OCI-LY3 (cell line): ENCODE measurements at regions not wholly inside any gene's neighbourhood (a gene's known extent, or its start where the extent isn't known, plus 50 kb on each side); places are given as distances from the start of the nearest gene placed in this dataset.

Experiments used
- H2AFZ ChIP-seq: fragments of 200-600, 300-600 bp; shearing (Covaris generic); 2 replicates; pipeline ENCODE4 v1.6.0; 2014; ENCODE audit warnings: antibody characterized with exemption, low read depth, low read length
- H3K27ac ChIP-seq: fragments of 200-600, 300-600 bp; sonication (generic); 2 replicates; pipeline ENCODE4 v1.5.1; 2014; ENCODE audit warnings: mild to moderate bottlenecking, low read length, moderate library complexity, mixed read lengths
- H3K27me3 ChIP-seq: fragments of 200-600, 300-600 bp; sonication (generic); 2 replicates; pipeline ENCODE4 v1.6.1; 2014; ENCODE audit warnings: low read depth, low read length, mixed read lengths
- H3K36me3 ChIP-seq: fragments of 200-600, 300-600 bp; sonication (generic); replicated peaks from 2 replicates; pipeline ENCODE3; 2014; ENCODE audit warnings: low read depth, low read length, mixed read lengths
- H3K4me1 ChIP-seq: fragments of 300-600, 200-600 bp; sonication (generic); 2 replicates; pipeline ENCODE4 v1.6.1; 2014; ENCODE audit warnings: low read length, mixed read lengths
- H3K4me2 ChIP-seq: fragments of 200-600, 300-600 bp; sonication (generic); 2 replicates; pipeline ENCODE4 v1.6.1; 2014; ENCODE audit warnings: low read length, mixed read lengths
- H3K4me3 ChIP-seq: fragments of 300-600, 200-600 bp; sonication (generic); 2 replicates; pipeline ENCODE4 v1.5.1; 2014; ENCODE audit warnings: antibody characterized with exemption, mild to moderate bottlenecking, low read length, moderate library complexity
- H3K79me2 ChIP-seq: fragments of 300-600, 200-600 bp; shearing (Covaris generic); 2 replicates; pipeline ENCODE4 v1.6.1; 2014; ENCODE audit warnings: mild to moderate bottlenecking, low read length, mixed read lengths
- H3K9ac ChIP-seq: fragments of 300-600, 200-600 bp; shearing (Covaris generic); 2 replicates; pipeline ENCODE4 v1.6.0; 2014; ENCODE audit warnings: mild to moderate bottlenecking, low read length, moderate library complexity
- H3K9me3 ChIP-seq: fragments of 200-600, 300-600 bp; shearing (Covaris generic); 2 replicates; pipeline ENCODE4 v1.6.1; 2014; ENCODE audit warnings: low read length, mixed read lengths; ENCODE audit not compliant: insufficient read depth
- H4K20me1 ChIP-seq: fragments of 200-600, 300-600 bp; sonication (generic); 2 replicates; pipeline ENCODE4 v1.6.1; 2016; ENCODE audit warnings: low read length, mixed read lengths; ENCODE audit not compliant: insufficient read depth
- EZH2phosphoT487 ChIP-seq: fragments of 200-600 bp; shearing (Covaris generic); IDR thresholded peaks from 2 replicates; pipeline ENCODE4 v1.6.1; 2018; ENCODE audit warnings: antibody characterized with exemption, mixed run types, low read depth
- TF ChIP-seq, protein P1 (sequence below): fragments of 200-600, 300-600 bp; sonication (generic); IDR thresholded peaks from 2 replicates; pipeline ENCODE4 v1.5.1; 2014; ENCODE audit warnings: antibody characterized with exemption, low read length, low read depth

- Histone ChIP-seq H2AFZ (no peak overlapping the region), H3K4me2 (no peak overlapping the region), H3K79me2 (no peaks in the 10 kb centered on the region), H3K9ac (no peak overlapping the region), H3K27ac (no peak overlapping the region), H3K4me1 (0 out of 2 replicates have a peak, but pooled peaks cover 4% of the 10 kb centered on the region), H3K4me3 (no peak overlapping the region), H3K9me3 (no peaks in the 10 kb centered on the region), H3K27me3 (no peaks in the 10 kb centered on the region), H3K36me3 (no peaks in the 10 kb centered on the region), H4K20me1 (no peaks in the 10 kb centered on the region)
- TF ChIP-seq, protein P1, sequence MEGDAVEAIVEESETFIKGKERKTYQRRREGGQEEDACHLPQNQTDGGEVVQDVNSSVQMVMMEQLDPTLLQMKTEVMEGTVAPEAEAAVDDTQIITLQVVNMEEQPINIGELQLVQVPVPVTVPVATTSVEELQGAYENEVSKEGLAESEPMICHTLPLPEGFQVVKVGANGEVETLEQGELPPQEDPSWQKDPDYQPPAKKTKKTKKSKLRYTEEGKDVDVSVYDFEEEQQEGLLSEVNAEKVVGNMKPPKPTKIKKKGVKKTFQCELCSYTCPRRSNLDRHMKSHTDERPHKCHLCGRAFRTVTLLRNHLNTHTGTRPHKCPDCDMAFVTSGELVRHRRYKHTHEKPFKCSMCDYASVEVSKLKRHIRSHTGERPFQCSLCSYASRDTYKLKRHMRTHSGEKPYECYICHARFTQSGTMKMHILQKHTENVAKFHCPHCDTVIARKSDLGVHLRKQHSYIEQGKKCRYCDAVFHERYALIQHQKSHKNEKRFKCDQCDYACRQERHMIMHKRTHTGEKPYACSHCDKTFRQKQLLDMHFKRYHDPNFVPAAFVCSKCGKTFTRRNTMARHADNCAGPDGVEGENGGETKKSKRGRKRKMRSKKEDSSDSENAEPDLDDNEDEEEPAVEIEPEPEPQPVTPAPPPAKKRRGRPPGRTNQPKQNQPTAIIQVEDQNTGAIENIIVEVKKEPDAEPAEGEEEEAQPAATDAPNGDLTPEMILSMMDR: no peak
- TF ChIP-seq EZH2phosphoT487: no peak
These were observed 158.1 kb upstream of the MAST4 start for GRCh38 chr5:66438087-66438486.

DNA sequence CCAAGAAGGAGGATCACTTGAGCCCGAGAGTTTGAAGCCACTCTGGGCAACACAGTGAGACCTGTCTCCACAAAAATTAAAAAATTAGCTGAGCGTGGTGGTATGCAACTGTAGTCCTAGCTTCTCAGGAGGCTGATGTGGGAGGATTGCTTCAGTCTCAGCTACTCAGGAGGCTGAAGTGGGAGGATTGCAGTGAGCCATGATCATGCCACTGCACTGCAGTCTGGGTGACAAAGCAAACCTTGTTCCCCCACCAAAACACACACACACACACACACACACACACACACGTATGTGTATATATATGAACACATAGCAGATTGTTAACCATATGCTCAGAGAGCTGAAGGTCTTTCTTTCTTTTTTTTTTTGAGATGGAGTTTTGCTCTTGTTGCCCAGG, 157.5 kb upstream of the MAST4 start:
- H3K79me2 ChIP-seq: no peaks in the 10 kb centered on the region
- H2AFZ ChIP-seq: no peak overlapping the region
- H3K27me3 ChIP-seq: no peaks in the 10 kb centered on the region
- no peak overlapping the region for H3K4me2 ChIP-seq
- no peak overlapping the region for H3K27ac ChIP-seq
- H3K9ac ChIP-seq: no peak overlapping the region
- H3K4me1 ChIP-seq: 0 out of 2 replicates have a peak, but pooled peaks cover 4% of the 10 kb centered on the region
- no peaks in the 10 kb centered on the region for H4K20me1 ChIP-seq
- TF ChIP-seq, protein P1: no peak
- no peak for TF ChIP-seq EZH2phosphoT487
- H3K9me3 ChIP-seq: no peaks in the 10 kb centered on the region
- no peak overlapping the region for H3K4me3 ChIP-seq
- H3K36me3 ChIP-seq: no peaks in the 10 kb centered on the region

GRCh38 chr5:66440202-66440680, 156.0 kb upstream of the MAST4 start:
- Histone ChIP-seq H3K27me3 (no peaks in the 10 kb centered on the region), H2AFZ (no peak overlapping the region), H3K4me3 (no peak overlapping the region), H3K79me2 (no peaks in the 10 kb centered on the region), H3K4me1 (0 out of 2 replicates have a peak, but pooled peaks cover 4% of the 10 kb centered on the region), H3K27ac (no peak overlapping the region), H3K4me2 (no peak overlapping the region), H3K9me3 (no peaks in the 10 kb centered on the region), H3K9ac (no peak overlapping the region), H3K36me3 (no peaks in the 10 kb centered on the region), H4K20me1 (no peaks in the 10 kb centered on the region)
- TF ChIP-seq EZH2phosphoT487: no peak
- TF ChIP-seq, protein P1: no peak

DNA sequence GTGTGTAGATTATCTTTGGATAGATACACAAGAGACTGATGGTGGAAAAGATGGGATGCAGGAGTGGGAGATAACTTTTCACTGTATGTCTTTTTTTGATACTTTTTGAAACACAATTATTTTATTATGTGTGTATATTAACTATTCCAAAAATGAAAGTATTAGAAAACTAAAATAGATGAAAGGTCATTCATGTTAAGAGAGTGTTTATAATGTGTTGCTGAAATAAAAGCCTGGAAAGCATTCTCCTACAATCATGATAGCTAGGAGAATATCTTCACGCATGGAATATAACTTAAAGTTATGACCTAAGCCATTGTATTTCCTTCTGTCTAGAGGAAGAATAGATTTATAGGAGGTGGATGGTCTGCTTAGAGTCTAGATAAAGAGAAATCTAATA, 154.8 kb upstream of the MAST4 start:
- Histone ChIP-seq H3K36me3 (no peaks in the 10 kb centered on the region), H3K9ac (no peak overlapping the region), H3K4me3 (no peak overlapping the region), H4K20me1 (no peaks in the 10 kb centered on the region), H2AFZ (no peak overlapping the region), H3K4me2 (no peak overlapping the region), H3K27me3 (no peaks in the 10 kb centered on the region), H3K4me1 (0 out of 2 replicates have a peak, but pooled peaks cover 4% of the 10 kb centered on the region), H3K9me3 (no peaks in the 10 kb centered on the region), H3K79me2 (no peaks in the 10 kb centered on the region), H3K27ac (no peak overlapping the region)
- TF ChIP-seq, protein P1: no peak
- no peak for TF ChIP-seq EZH2phosphoT487
